ENCODE measurements at regions not wholly inside any gene's neighbourhood (a gene's known extent, or its start where the extent isn't known, plus 50 kb on each side); places are given as distances from the start of the nearest gene placed in this dataset.
"Not testable (repeated sequence)": the region's sequence is repeated elsewhere in the genome, so short reads cannot be mapped to it uniquely, and the experiment has no call there.

- ATAC-seq: not testable (repeated sequence)
Measured at GRCh38 chr15:20473465-20473864, 68.1 kb downstream of the GOLGA6L6 start.

DNA sequence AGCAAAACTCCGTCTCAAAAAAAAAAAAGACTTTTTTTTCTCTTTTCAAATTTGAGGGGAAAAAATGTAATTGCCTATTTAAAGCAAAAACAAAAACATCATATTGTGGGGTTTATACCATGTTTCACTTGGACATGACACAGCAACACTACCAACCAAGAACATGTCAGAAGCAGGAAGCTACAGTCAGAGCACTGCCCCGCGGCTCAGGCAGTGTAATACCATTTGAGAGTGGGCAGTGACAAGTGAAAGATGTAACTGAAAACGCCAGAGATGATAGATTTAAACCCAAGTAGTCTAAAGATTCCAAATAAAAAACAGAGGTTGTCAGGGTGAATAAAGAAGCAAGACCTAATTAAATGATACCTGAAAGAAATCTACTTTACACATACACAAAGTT, 68.6 kb downstream of the GOLGA6L6 start:
- not testable (repeated sequence) for ATAC-seq

DNA sequence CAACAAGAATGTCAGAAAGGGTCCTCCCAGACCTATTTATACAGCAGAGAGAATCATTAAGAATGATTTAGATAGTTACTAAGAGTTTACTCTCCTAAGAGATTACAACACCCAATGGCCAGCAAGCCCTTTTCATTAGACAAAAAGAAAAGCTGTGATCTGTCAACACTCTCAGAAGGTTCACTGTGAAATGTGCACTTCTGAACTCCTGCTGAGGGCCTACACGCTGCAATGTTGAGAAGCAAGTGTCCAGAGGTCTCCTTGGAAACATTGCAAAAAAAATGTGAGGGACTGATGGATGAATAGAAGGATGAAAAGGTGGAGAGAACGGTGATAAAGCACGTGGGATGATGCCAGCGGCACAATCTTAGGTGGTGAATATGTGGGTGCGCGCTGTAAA, 70.8 kb downstream of the GOLGA6L6 start:
- ATAC-seq: not testable (repeated sequence)

DNA sequence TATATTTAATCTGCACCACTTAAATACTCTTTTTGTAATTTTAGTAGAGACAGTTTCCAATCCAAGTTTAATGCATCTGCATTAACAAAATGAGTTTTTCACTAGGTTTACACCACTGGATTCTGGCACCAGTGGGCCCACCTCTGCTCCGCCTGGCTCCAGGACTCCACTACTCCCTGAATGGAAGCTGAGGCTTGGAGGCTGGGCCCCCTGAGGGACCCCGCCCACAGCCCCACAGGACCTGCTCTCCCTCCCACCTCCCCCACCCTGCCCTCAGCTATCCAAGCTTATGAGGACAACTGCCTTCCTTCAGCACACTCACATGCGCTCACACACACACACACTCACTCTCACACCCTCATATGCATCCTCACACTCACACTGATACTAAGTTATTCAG, 100.5 kb downstream of the GOLGA6L6 start:
- not testable (repeated sequence) for ATAC-seq

- ATAC-seq: not testable (repeated sequence)
Measured at GRCh38 chr15:20440390-20440789, 101.2 kb downstream of the GOLGA6L6 start.

DNA sequence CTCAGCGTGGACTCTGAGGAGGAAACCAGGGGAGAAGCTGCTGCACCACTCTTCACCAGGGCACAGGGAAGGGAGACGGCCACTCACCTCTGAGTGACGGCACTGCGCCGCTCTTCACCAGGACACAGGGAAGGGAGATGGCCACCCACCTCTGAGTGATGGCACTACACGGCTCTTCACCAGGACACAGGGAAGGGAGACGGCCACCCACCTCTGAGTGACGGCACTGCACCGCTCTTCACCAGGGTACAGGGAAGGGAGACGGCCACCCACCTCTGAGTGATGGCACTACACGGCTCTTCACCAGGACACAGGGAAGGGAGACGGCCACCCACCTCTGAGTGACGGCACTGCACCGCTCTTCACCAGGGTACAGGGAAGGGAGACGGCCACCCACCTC, 102.5 kb downstream of the GOLGA6L6 start:
- not testable (repeated sequence) for ATAC-seq

DNA sequence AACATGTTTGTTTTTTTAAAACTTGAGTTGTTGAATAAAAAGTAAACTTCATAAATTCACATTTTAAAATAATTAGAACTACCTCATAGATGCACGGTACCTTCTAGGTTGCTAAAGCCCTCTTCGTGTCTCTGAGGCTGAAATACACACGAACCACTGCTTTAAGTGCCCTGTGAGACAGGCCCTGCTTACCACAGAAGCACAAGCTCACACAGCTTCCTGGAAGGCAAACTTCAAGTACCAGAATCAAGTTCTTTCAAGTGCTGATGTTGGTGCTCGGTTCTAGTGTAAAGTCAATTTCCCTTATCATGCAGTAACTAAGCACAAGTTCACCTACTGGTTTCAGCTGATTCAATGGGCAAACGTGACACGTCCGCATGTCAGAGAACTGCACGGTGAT, 103.3 kb downstream of the GOLGA6L6 start:
- ATAC-seq: not testable (repeated sequence)

- not testable (repeated sequence) for ATAC-seq
Measured at GRCh38 chr15:20433468-20433867, 108.1 kb downstream of the GOLGA6L6 start.

- peak; percentile 26 for ATAC-seq
Measured at GRCh38 chr15:20430495-20430894, 111.1 kb downstream of the GOLGA6L6 start.

GRCh38 chr15:20420710-20421109, 120.9 kb downstream of the GOLGA6L6 start:
- ATAC-seq: peak; percentile 25

GRCh38 chr15:20416618-20417017, 125.0 kb downstream of the GOLGA6L6 start:
- ATAC-seq: not testable (repeated sequence)

- peak; percentile 17 for ATAC-seq
Measured at GRCh38 chr15:20409667-20410198, 131.9 kb downstream of the GOLGA6L6 start.

DNA sequence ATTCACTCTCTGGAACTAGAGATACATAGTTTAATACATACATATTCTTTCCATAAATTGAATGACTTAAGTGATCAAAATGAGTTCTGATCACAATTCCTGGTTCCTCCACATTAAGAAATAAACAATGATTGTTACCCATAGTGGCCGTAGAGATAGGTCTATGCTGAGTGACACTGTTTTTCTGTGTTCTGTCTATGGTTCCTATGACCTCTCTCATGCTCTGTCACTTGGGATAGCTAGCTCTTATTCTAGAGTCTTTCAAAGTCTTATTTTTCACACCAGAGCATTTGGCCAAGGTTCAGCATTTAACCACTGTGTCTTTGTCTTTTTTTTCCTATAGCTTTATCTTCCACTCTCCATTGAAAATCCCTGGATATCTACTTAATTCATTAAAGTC, 132.4 kb downstream of the GOLGA6L6 start:
- no peak for ATAC-seq

- no peak for ATAC-seq
Measured at GRCh38 chr15:20407553-20407952, 134.0 kb downstream of the GOLGA6L6 start.

DNA sequence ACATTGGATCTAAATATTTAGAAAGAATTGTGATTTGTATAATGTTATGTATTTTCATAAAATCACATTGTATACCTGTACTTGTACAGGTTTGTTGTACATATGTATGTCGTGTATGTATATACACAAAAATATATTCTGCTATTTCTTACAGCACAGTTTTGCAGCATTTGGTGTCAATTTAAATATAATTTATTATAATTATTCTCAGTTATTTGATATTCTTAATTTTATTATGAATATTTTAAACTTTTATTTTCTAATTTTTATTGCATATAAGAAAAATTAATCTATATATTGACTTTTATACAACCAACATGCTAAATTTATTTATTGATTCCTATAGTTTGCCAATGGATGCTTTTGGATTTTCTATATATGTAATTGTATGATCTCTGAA, 137.0 kb downstream of the GOLGA6L6 start:
- ATAC-seq: not testable (repeated sequence)

DNA sequence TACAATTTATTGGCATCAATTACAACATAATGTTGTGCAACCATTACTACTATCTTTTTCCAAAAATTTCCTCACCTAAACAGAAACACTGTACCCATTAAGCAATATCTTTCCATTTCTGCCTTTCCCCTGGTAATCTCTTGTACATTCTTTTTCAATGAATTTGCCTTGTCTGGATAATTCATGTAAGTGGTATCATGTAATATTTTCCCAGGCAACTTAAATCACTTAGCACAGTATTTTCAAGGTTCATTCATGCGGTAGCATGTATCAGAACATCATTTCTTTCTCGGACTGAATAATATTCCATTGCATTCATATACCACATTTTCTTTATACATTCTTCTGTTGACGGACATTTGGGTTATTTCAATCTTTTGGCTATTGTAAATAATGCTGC, 139.0 kb downstream of the GOLGA6L6 start:
- ATAC-seq: not testable (repeated sequence)

DNA sequence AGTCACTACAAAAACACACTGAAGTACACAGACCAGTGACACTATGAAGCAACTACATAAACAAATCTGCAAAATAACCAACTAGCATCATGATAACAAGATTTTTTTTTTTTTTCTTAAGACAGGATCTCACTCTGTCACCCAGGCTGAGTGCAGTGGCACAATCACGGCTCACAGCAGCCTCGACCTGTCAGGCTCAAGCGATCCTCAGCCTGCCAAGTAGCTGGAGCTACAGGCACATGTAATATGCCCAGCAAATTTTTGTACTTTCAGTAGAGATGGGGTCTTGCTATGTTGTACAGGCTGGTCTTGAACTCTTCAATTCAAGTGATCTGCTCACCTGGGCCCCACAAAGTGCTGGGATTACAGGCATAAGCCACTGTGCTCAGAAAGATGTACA, 140.5 kb downstream of the GOLGA6L6 start:
- not testable (repeated sequence) for ATAC-seq

DNA sequence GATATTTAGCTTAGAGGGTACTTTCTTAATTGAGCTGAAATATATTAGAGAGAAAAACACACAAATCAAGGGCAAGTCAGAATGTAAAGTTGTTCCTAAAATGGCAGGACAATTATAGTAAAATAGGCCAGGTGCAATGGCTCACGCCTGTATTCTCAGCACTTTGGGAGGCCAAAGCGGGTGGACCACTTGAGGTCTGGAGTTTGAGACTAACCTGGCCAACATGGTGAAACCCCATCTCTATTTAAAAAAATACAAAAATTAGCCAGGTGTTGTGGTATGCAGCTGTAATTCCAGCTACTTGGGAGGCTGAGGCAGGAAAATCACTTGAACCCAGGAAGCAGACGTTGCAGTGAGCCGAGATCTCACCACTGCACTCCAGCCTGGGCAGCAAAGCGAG, 142.9 kb downstream of the GOLGA6L6 start:
- ATAC-seq: not testable (repeated sequence)

GRCh38 chr15:20388161-20388560, 153.4 kb downstream of the GOLGA6L6 start:
- ATAC-seq: not testable (repeated sequence)

DNA sequence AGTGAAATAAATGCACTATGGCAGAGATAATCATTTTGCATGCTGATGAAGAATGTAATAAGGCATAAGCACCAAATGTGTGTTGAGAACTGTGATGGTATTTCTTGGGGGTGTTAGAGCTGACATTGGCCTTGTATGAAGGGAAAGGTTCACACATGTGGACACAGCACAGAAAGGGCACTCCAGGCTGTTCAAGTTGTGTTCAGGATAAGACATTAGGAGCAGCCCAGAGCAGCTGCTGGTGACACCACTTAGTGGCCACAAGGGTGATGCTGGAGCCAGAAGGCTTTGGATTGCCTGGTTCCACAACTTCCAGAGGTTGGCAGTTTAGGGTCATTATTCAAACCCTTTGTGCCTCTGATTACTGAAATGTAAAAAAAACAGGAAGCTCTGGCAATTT, 155.4 kb downstream of the GOLGA6L6 start:
- peak; percentile 10 for ATAC-seq

- not testable (repeated sequence) for ATAC-seq
Measured at GRCh38 chr15:20380199-20380598, 161.4 kb downstream of the GOLGA6L6 start.

DNA sequence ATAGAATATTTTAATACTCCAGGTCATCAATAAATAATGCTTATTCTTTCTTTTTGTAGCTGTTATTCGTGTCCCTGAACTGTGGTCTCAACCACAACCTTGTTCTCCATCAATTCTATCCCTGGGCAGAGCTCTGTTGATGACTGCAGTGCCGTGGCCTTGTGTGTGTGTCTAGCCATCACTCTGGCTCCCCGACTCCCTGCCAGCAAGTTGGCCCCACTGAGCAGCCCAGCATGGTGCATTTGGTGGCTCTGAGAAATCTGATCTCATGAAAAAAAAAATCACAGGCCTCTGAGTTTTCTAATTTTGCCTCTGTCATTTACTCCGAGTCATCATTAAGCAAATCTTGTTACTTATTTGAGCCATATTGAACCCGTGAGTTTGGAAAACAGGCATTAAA, 164.7 kb downstream of the GOLGA6L6 start:
- ATAC-seq: no peak

DNA sequence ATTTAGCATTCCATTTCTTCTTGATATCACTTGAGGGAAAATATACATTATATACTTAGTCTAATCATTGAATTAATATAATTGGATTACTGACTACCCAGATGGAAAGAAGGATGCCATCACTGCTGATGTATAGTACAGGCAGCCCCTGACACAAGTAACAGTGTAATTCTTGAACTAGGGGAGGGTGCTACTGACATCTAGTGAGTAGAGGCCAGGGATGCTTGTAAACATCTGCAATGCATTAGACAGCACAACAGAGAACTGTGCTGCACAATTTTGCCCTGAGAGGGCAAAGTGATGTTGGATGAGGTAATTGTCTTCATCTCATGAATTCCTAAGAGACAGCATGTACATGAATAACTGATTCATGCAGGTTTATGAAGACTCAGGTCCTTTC, 169.2 kb downstream of the GOLGA6L6 start:
- ATAC-seq: peak; percentile 39

DNA sequence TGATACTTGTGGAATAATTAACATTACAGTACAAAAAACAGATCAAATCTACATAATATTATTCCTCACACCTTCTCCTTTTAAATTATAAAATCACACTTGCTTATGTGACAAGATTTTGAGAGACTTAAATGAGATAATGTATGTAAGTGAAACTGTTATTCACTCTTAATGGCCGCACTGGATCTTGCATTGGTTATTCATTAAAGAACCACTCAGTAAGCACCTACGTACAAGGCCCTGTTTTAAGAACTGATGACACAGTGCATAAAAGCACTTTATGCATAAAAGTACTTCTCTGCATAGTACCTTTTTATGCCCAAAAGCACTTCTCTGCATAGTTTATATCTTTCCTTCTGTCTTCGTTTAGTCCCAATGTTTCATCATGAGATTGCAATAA, 172.1 kb downstream of the GOLGA6L6 start:
- no peak for ATAC-seq

DNA sequence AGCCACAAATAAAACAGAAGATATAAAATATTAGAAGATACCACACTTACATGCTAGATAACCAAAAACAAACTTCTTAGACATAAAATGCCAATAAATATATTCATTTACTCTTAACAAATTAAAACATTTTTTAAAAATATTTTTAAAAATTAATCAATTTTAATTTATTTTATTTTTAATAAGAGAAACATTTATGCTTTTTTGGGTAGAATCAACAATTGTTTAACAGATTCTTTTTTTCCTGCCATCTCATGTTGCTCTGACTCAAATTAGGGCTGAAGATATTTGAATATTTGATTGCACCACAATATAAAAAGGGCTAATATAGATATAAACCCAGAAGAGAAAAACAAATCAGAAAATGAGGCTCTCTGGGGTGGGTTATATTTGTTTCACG, 172.6 kb downstream of the GOLGA6L6 start:
- no peak for ATAC-seq
